Activated T-helper 17 cell treated with anti-CD3 and anti-CD28 coated beads, Interleukin-2, amount 50 U/mL, for 72 hours (primary cell): ENCODE measurements at regions not wholly inside any gene's neighbourhood (a gene's known extent, or its start where the extent isn't known, plus 50 kb on each side); places are given as distances from the start of the nearest gene placed in this dataset.

Experiments
- ATAC-seq: fragments of 150-1000 bp; cut with Tn5 transposase; replicated peaks from 2 replicates; pipeline ENCODE4 v1.10.0; 2021; ENCODE audit warnings: mild to moderate bottlenecking, moderate library complexity
- H3K27ac Mint-ChIP-seq: one replicate; pipeline ENCODE4 v1.8.0; 2022; ENCODE audit warnings: mixed read lengths
- H3K27me3 Mint-ChIP-seq: one replicate; pipeline ENCODE4 v1.8.0; 2022; ENCODE audit warnings: mixed read lengths
- H3K36me3 Mint-ChIP-seq: one replicate; pipeline ENCODE4 v1.8.0; 2022; ENCODE audit warnings: low read depth, mild to moderate bottlenecking, mixed read lengths
- H3K4me1 Mint-ChIP-seq: one replicate; pipeline ENCODE4 v1.8.0; 2022; ENCODE audit warnings: mixed read lengths
- H3K4me3 Mint-ChIP-seq: one replicate; pipeline ENCODE4 v1.8.0; 2022; ENCODE audit warnings: mild to moderate bottlenecking, mixed read lengths
- H3K9me3 Mint-ChIP-seq: one replicate; pipeline ENCODE4 v1.8.0; 2022; ENCODE audit warnings: mixed read lengths

- no peak for ATAC-seq
- H3K9me3 Mint-ChIP-seq = no peaks in the 10 kb centered on the region
- H3K36me3 Mint-ChIP-seq = no peaks in the 10 kb centered on the region
- peaks cover 5% of the 10 kb centered on the region for H3K27me3 Mint-ChIP-seq
- H3K4me3 Mint-ChIP-seq = no peak overlapping the region
- no peaks in the 10 kb centered on the region for H3K4me1 Mint-ChIP-seq
- no peak overlapping the region for H3K27ac Mint-ChIP-seq
Measured at GRCh38 chr10:30187010-30187409, 127.6 kb upstream of the JCAD start.

- no peak overlapping the region for H3K27ac Mint-ChIP-seq
Measured at GRCh38 chr10:30186371-30186875, 127.0 kb upstream of the JCAD start.

GRCh38 chr10:30185916-30186315 is 126.5 kb upstream of the JCAD start:
- H3K4me1 Mint-ChIP-seq = no peaks in the 10 kb centered on the region
- no peak overlapping the region for H3K4me3 Mint-ChIP-seq
- H3K27ac Mint-ChIP-seq = no peak overlapping the region

More at GRCh38 chr10:30186371-30186875, 127.0 kb upstream of the JCAD start:
- no peaks in the 10 kb centered on the region for H3K9me3 Mint-ChIP-seq
- no peak for ATAC-seq
- no peaks in the 10 kb centered on the region for H3K36me3 Mint-ChIP-seq
- H3K4me3 Mint-ChIP-seq = no peak overlapping the region
- peaks cover 5% of the 10 kb centered on the region for H3K27me3 Mint-ChIP-seq
- no peaks in the 10 kb centered on the region for H3K4me1 Mint-ChIP-seq

GRCh38 chr10:30185341-30185740 is 126.0 kb upstream of the JCAD start:
- Mint-ChIP-seq H3K9me3 (no peaks in the 10 kb centered on the region), H3K27ac (no peak overlapping the region), H3K4me1 (no peaks in the 10 kb centered on the region), H3K36me3 (no peaks in the 10 kb centered on the region), H3K27me3 (peaks cover 5% of the 10 kb centered on the region), H3K4me3 (no peak overlapping the region)
- ATAC-seq = no peak

More at GRCh38 chr10:30185916-30186315, 126.5 kb upstream of the JCAD start:
- H3K9me3 Mint-ChIP-seq = no peaks in the 10 kb centered on the region
- no peak for ATAC-seq
- H3K36me3 Mint-ChIP-seq = no peaks in the 10 kb centered on the region
- H3K27me3 Mint-ChIP-seq = peaks cover 5% of the 10 kb centered on the region

- H3K9me3 Mint-ChIP-seq = no peaks in the 10 kb centered on the region
- H3K4me1 Mint-ChIP-seq = no peaks in the 10 kb centered on the region
- no peak overlapping the region for H3K27ac Mint-ChIP-seq
- H3K36me3 Mint-ChIP-seq = no peaks in the 10 kb centered on the region
- H3K27me3 Mint-ChIP-seq = peaks cover 9% of the 10 kb centered on the region
- no peak for ATAC-seq
- H3K4me3 Mint-ChIP-seq = no peak overlapping the region
Measured at GRCh38 chr10:30184397-30185033, 125.1 kb upstream of the JCAD start.

GRCh38 chr10:30183055-30183402 is 123.6 kb upstream of the JCAD start:
- H3K4me3 Mint-ChIP-seq = no peak overlapping the region
- H3K9me3 Mint-ChIP-seq = no peaks in the 10 kb centered on the region
- no peaks in the 10 kb centered on the region for H3K36me3 Mint-ChIP-seq
- no peaks in the 10 kb centered on the region for H3K4me1 Mint-ChIP-seq
- peaks cover 9% of the 10 kb centered on the region for H3K27me3 Mint-ChIP-seq
- no peak for ATAC-seq
- H3K27ac Mint-ChIP-seq = no peak overlapping the region

- no peaks in the 10 kb centered on the region for H3K36me3 Mint-ChIP-seq
- no peaks in the 10 kb centered on the region for H3K4me1 Mint-ChIP-seq
- peaks cover 9% of the 10 kb centered on the region for H3K27me3 Mint-ChIP-seq
- no peak overlapping the region for H3K27ac Mint-ChIP-seq
- no peak for ATAC-seq
- no peak overlapping the region for H3K4me3 Mint-ChIP-seq
- H3K9me3 Mint-ChIP-seq = no peaks in the 10 kb centered on the region
Measured at GRCh38 chr10:30182191-30183054, 123.0 kb upstream of the JCAD start.

- no peaks in the 10 kb centered on the region for H3K4me1 Mint-ChIP-seq
- H3K36me3 Mint-ChIP-seq = no peaks in the 10 kb centered on the region
- H3K27me3 Mint-ChIP-seq = peaks cover 9% of the 10 kb centered on the region
- no peaks in the 10 kb centered on the region for H3K9me3 Mint-ChIP-seq
- no peak for ATAC-seq
- H3K4me3 Mint-ChIP-seq = no peak overlapping the region
- H3K27ac Mint-ChIP-seq = no peak overlapping the region
Measured at GRCh38 chr10:30178356-30178964, 119.1 kb upstream of the JCAD start.

- no peaks in the 10 kb centered on the region for H3K36me3 Mint-ChIP-seq
- no peaks in the 10 kb centered on the region for H3K4me1 Mint-ChIP-seq
- H3K27ac Mint-ChIP-seq = no peak overlapping the region
- no peak for ATAC-seq
- H3K4me3 Mint-ChIP-seq = no peak overlapping the region
- no peaks in the 10 kb centered on the region for H3K9me3 Mint-ChIP-seq
- H3K27me3 Mint-ChIP-seq = peaks cover 15% of the 10 kb centered on the region
Measured at GRCh38 chr10:30176776-30177533, 117.6 kb upstream of the JCAD start.

GRCh38 chr10:30176182-30176581 is 116.8 kb upstream of the JCAD start:
- Mint-ChIP-seq H3K27ac (no peak overlapping the region), H3K9me3 (no peaks in the 10 kb centered on the region), H3K4me1 (no peaks in the 10 kb centered on the region), H3K27me3 (peaks cover 15% of the 10 kb centered on the region), H3K4me3 (no peak overlapping the region), H3K36me3 (no peaks in the 10 kb centered on the region)
- no peak for ATAC-seq

- H3K27ac Mint-ChIP-seq = no peak overlapping the region
- H3K27me3 Mint-ChIP-seq = peaks cover 25% of the 10 kb centered on the region
- no peaks in the 10 kb centered on the region for H3K36me3 Mint-ChIP-seq
- H3K9me3 Mint-ChIP-seq = no peaks in the 10 kb centered on the region
- no peak overlapping the region for H3K4me3 Mint-ChIP-seq
- no peak for ATAC-seq
- no peaks in the 10 kb centered on the region for H3K4me1 Mint-ChIP-seq
Measured at GRCh38 chr10:30172673-30173072, 113.3 kb upstream of the JCAD start.

GRCh38 chr10:30172091-30172490 is 112.7 kb upstream of the JCAD start:
- Mint-ChIP-seq H3K27ac (no peak overlapping the region), H3K36me3 (no peaks in the 10 kb centered on the region), H3K4me3 (no peak overlapping the region), H3K27me3 (peaks cover 27% of the 10 kb centered on the region), H3K9me3 (no peaks in the 10 kb centered on the region), H3K4me1 (no peaks in the 10 kb centered on the region)
- no peak for ATAC-seq

- Mint-ChIP-seq H3K27ac (no peak overlapping the region), H3K27me3 (peaks cover 29% of the 10 kb centered on the region), H3K36me3 (no peaks in the 10 kb centered on the region), H3K9me3 (no peaks in the 10 kb centered on the region), H3K4me3 (no peak overlapping the region), H3K4me1 (no peaks in the 10 kb centered on the region)
- ATAC-seq = no peak
Measured at GRCh38 chr10:30171601-30172000, 112.2 kb upstream of the JCAD start.

GRCh38 chr10:30170814-30171213 is 111.4 kb upstream of the JCAD start:
- H3K4me1 Mint-ChIP-seq = no peaks in the 10 kb centered on the region
- H3K27ac Mint-ChIP-seq = no peak overlapping the region
- H3K36me3 Mint-ChIP-seq = no peaks in the 10 kb centered on the region
- ATAC-seq = no peak
- H3K27me3 Mint-ChIP-seq = peaks cover 27% of the 10 kb centered on the region
- no peak overlapping the region for H3K4me3 Mint-ChIP-seq
- no peaks in the 10 kb centered on the region for H3K9me3 Mint-ChIP-seq
